A673 (cell line): ENCODE measurements at regions not wholly inside any gene's neighbourhood (a gene's known extent, or its start where the extent isn't known, plus 50 kb on each side); places are given as distances from the start of the nearest gene placed in this dataset.

Experiments
- BruUV-seq: library from RNA; stranded (reverse); fragments of 400-500 nt; replicated peaks from 2 replicates; lab custom pipeline; 2021; lab: Mats Ljungman, UMichigan
- CTCF ChIA-PET: fragments of 300-600 bp; sonication (Branson Sonifier 250); formaldehyde crosslinking; loops from one replicate; lab custom pipeline; 2022; ENCODE audit warnings: antibody characterized with exemption; lab: Charles Lee
- POLR2A ChIA-PET: fragments of 300-600 bp; sonication (Branson Sonifier 250); formaldehyde crosslinking; loops from one replicate; lab custom pipeline; 2022; ENCODE audit warnings: antibody characterized with exemption; ENCODE audit not compliant: low non-redundant PET; lab: Charles Lee
- DNase-seq: peaks from one replicate; pipeline ENCODE4 v3.0.0-alpha.2; 2015; ENCODE audit warnings: low spot score
- H3K27ac ChIP-seq: fragments of 200-600 bp; sonication (generic); 2 replicates; pipeline ENCODE4 v1.5.1; 2016; ENCODE audit warnings: mixed run types, low read depth, mild to moderate bottlenecking, mixed read lengths, antibody characterized with exemption, low read length; ENCODE audit not compliant: poor library complexity, severe bottlenecking
- H3K27me3 ChIP-seq: fragments of 200-600 bp; sonication (generic); replicated peaks from 2 replicates; pipeline ENCODE4 v1.6.1; 2017; ENCODE audit warnings: mixed run types, low read depth, mild to moderate bottlenecking, mixed read lengths, antibody characterized with exemption, low read length; ENCODE audit not compliant: insufficient read depth, poor library complexity
- H3K36me3 ChIP-seq: fragments of 200-600 bp; sonication (generic); 2 replicates; pipeline ENCODE4 v1.6.1; 2016; ENCODE audit warnings: mixed run types, mild to moderate bottlenecking, mixed read lengths, antibody characterized with exemption, low read length; ENCODE audit not compliant: insufficient read depth, poor library complexity, severe bottlenecking
- H3K4me1 ChIP-seq: fragments of 200-600 bp; sonication (generic); 2 replicates; pipeline ENCODE4 v1.6.1; 2017; ENCODE audit warnings: mixed run types, mild to moderate bottlenecking, mixed read lengths, antibody characterized with exemption, low read length; ENCODE audit not compliant: insufficient read depth, poor library complexity, severe bottlenecking
- H3K4me3 ChIP-seq: fragments of 200-600 bp; sonication (generic); 2 replicates; pipeline ENCODE4 v1.5.1; 2016; ENCODE audit warnings: low read depth, mixed run types, mild to moderate bottlenecking, mixed read lengths, low read length; ENCODE audit not compliant: poor library complexity, severe bottlenecking
- H3K9me3 ChIP-seq: fragments of 200-600 bp; sonication (generic); 2 replicates; pipeline ENCODE4 v1.6.1; 2016; ENCODE audit warnings: mixed run types, low read depth, mild to moderate bottlenecking, mixed read lengths, antibody characterized with exemption, low read length; ENCODE audit not compliant: poor library complexity, severe bottlenecking
- CTCF ChIP-seq: fragments of 300-800, 200-600 bp; sonication (generic); conservative IDR thresholded peaks from 2 replicates; pipeline ENCODE4 v1.5.1; 2017; ENCODE audit warnings: low read depth, mild to moderate bottlenecking, antibody characterized with exemption, low read length, moderate library complexity, mixed read lengths
- EZH2 ChIP-seq: fragments of 200-600 bp; sonication (generic); IDR thresholded peaks from 2 replicates; pipeline ENCODE4 v1.6.1; 2017; ENCODE audit warnings: borderline replicate concordance, low read depth, mild to moderate bottlenecking, mixed read lengths, antibody characterized with exemption, low read length; ENCODE audit not compliant: poor library complexity, severe bottlenecking
- intact Hi-C: fragments of 100-400 bp; cut with micrococcal nuclease; formaldehyde crosslinking; loops from one replicate; pipeline ENCODE4 v1.10.0; 2022; ENCODE audit not compliant: unreplicated experiment

- no peak overlapping the region for H3K27ac ChIP-seq
- no peaks in the 10 kb centered on the region for H3K27me3 ChIP-seq
- POLR2A ChIA-PET, result no interaction called here
- H3K4me1 ChIP-seq, result no peaks in the 10 kb centered on the region
- TF ChIP-seq CTCF, result no peak
- no peak for TF ChIP-seq EZH2
- H3K9me3 ChIP-seq, result peaks cover 7% of the 10 kb centered on the region
- no peak for DNase-seq
- BruUV-seq, result no TSS peak
- H3K36me3 ChIP-seq, result no peaks in the 10 kb centered on the region
- no peak overlapping the region for H3K4me3 ChIP-seq
- CTCF ChIA-PET, result no interaction called here
- intact Hi-C loops, result no loop called here
These were observed 533.8 kb upstream of the TMPRSS15 start for GRCh38 chr21:18937337-18937736.

- no peaks in the 10 kb centered on the region for H3K27me3 ChIP-seq
- no peak overlapping the region for H3K27ac ChIP-seq
- no peak overlapping the region for H3K4me3 ChIP-seq
- H3K4me1 ChIP-seq, result no peaks in the 10 kb centered on the region
- BruUV-seq, result no TSS peak
- TF ChIP-seq EZH2, result no peak
- TF ChIP-seq CTCF, result no peak
- CTCF ChIA-PET, result no interaction called here
- intact Hi-C loops, result no loop called here
- DNase-seq, result no peak
- POLR2A ChIA-PET, result no interaction called here
- H3K36me3 ChIP-seq, result no peaks in the 10 kb centered on the region
- H3K9me3 ChIP-seq, result peaks cover 7% of the 10 kb centered on the region
These were observed 537.2 kb upstream of the TMPRSS15 start for GRCh38 chr21:18940791-18941190.

GRCh38 chr21:18950045-18950740 is 546.6 kb upstream of the TMPRSS15 start:
- BruUV-seq, result no TSS peak
- no peaks in the 10 kb centered on the region for H3K4me1 ChIP-seq
- intact Hi-C loops, result loop anchor here (10.0 kb wide), 2 partner anchors 655 to 1935 kb away; no protein-coding TSS in a partner anchor
- no peaks in the 10 kb centered on the region for H3K9me3 ChIP-seq
- H3K27ac ChIP-seq, result no peak overlapping the region
- ChIA-PET CTCF (no interaction called here), POLR2A (no interaction called here)
- TF ChIP-seq CTCF, result no peak
- TF ChIP-seq EZH2, result no peak
- no peaks in the 10 kb centered on the region for H3K27me3 ChIP-seq
- no peak overlapping the region for H3K4me3 ChIP-seq
- H3K36me3 ChIP-seq, result no peaks in the 10 kb centered on the region
- no peak for DNase-seq
